ENCODE measurements at regions not wholly inside any gene's neighbourhood (a gene's known extent, or its start where the extent isn't known, plus 50 kb on each side); places are given as distances from the start of the nearest gene placed in this dataset.

DNA sequence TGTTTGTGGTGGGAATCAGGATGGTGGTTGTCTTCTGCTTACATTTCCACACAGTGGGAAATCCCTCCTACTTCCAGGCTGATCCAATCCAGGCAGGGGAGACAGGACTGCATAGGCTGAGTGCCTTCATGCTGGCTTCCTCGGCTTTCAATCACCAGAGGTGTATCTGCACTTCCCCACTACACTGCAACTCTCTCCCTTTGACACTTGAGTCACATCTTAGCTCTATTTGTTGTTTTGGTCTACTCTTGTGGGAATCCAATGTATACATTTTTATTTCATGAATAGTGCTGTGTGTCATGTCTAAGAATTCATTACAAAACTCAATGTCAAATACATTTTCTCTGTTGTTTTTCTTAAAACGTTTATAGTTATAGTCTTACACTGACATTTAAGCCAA, 735.6 kb downstream of the XPNPEP1 start:
- ChIA-PET POLR2A (ENCODE audit: unreplicated experiment) (no interaction called here), CTCF (no interaction called here)
- no peak overlapping the region for H2AFZ ChIP-seq
- no peak overlapping the region for H3K4me2 ChIP-seq
- TF ChIP-seq, protein P1, sequence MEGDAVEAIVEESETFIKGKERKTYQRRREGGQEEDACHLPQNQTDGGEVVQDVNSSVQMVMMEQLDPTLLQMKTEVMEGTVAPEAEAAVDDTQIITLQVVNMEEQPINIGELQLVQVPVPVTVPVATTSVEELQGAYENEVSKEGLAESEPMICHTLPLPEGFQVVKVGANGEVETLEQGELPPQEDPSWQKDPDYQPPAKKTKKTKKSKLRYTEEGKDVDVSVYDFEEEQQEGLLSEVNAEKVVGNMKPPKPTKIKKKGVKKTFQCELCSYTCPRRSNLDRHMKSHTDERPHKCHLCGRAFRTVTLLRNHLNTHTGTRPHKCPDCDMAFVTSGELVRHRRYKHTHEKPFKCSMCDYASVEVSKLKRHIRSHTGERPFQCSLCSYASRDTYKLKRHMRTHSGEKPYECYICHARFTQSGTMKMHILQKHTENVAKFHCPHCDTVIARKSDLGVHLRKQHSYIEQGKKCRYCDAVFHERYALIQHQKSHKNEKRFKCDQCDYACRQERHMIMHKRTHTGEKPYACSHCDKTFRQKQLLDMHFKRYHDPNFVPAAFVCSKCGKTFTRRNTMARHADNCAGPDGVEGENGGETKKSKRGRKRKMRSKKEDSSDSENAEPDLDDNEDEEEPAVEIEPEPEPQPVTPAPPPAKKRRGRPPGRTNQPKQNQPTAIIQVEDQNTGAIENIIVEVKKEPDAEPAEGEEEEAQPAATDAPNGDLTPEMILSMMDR (conservative IDR thresholded peaks at IDR 0.05): no peak
- no peak for TF ChIP-seq EZH2 (IDR thresholded peaks at IDR 0.05; ENCODE audit: low read depth)
- H3K79me2 ChIP-seq (ENCODE audit: low read depth): no peaks in the 10 kb centered on the region
- no peaks in the 10 kb centered on the region for H3F3A ChIP-seq (ENCODE audit: insufficient read depth, low read depth)
- H3K27me3 ChIP-seq (ENCODE audit: insufficient read depth, low read depth): no peaks in the 10 kb centered on the region
- H3K27ac ChIP-seq: no peak overlapping the region
- no peak for DNase-seq
- H3K4me3 ChIP-seq: no peak overlapping the region
- H3K9me2 ChIP-seq (ENCODE audit: insufficient read depth): no peaks in the 10 kb centered on the region
- H3K36me3 ChIP-seq (ENCODE audit: low read depth): no peaks in the 10 kb centered on the region
- intact Hi-C loops (cut with micrococcal nuclease; ENCODE audit: unreplicated experiment): no loop called here
- no TSS peak for BruUV-seq (replicated peaks)
- H3K9me3 ChIP-seq (ENCODE audit: insufficient read depth, low read depth): no peaks in the 10 kb centered on the region
- no peaks in the 10 kb centered on the region for H3K4me1 ChIP-seq (replicated peaks; ENCODE audit: insufficient read depth)
- no peaks in the 10 kb centered on the region for H4K20me1 ChIP-seq (ENCODE audit: insufficient read depth)

DNA sequence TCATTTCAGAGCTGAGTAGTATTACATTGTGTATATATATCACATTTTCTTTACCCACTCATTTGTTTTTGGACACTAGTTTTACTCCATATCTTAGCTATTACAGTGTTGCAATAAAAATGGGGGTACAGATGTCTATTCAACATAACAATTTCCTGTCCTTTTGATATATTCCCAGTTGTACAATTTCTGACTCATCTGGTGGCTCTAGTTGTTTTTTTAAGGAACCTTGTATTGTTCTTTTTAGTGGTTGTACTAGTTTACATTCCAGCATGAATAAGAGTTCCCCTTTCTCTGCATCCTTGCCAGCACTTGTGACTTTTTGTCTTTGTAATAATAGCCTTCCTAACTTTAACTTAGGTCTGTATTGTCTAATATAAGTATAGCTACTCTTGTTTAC, 739.9 kb downstream of the XPNPEP1 start:
- ChIA-PET POLR2A (ENCODE audit: unreplicated experiment) (no interaction called here), CTCF (no interaction called here)
- no peak for DNase-seq
- Histone ChIP-seq H3K27ac (no peak overlapping the region), H4K20me1 (ENCODE audit: insufficient read depth) (no peaks in the 10 kb centered on the region), H3K4me3 (no peak overlapping the region), H3K36me3 (ENCODE audit: low read depth) (no peaks in the 10 kb centered on the region), H3K79me2 (ENCODE audit: low read depth) (no peaks in the 10 kb centered on the region), H3K4me1 (replicated peaks; ENCODE audit: insufficient read depth) (no peaks in the 10 kb centered on the region), H3K4me2 (no peak overlapping the region), H3K27me3 (ENCODE audit: insufficient read depth, low read depth) (no peaks in the 10 kb centered on the region), H3K9me3 (ENCODE audit: insufficient read depth, low read depth) (no peaks in the 10 kb centered on the region), H3F3A (ENCODE audit: insufficient read depth, low read depth) (no peaks in the 10 kb centered on the region), H2AFZ (no peak overlapping the region), H3K9me2 (ENCODE audit: insufficient read depth) (no peaks in the 10 kb centered on the region)
- no peak for TF ChIP-seq EZH2 (IDR thresholded peaks at IDR 0.05; ENCODE audit: low read depth)
- TF ChIP-seq, protein P1 (conservative IDR thresholded peaks at IDR 0.05): no peak
- intact Hi-C loops (cut with micrococcal nuclease; ENCODE audit: unreplicated experiment): no loop called here
- no TSS peak for BruUV-seq (replicated peaks)

DNA sequence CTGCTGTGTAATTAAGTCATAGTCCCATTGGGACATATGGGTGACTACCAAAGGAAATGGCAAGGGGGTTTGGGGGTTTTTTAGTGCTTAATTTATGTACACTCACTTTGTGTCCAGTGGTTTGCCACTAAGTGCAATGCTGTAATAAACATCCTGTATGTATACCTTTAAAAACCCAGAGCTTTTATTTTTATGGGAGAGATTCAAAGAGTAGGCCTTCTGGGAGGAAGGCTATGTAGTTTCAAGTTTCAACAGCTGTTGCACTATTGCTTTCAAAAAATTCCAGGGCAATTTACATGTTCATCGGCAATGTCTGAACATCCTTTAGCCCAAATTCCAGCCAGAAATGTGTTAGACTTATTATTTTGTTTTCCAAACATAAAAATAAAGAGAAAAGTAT, 744.7 kb downstream of the XPNPEP1 start:
- no peak overlapping the region for H3K4me3 ChIP-seq
- no peak overlapping the region for H2AFZ ChIP-seq
- no peak for TF ChIP-seq EZH2 (IDR thresholded peaks at IDR 0.05; ENCODE audit: low read depth)
- TF ChIP-seq, protein P1 (conservative IDR thresholded peaks at IDR 0.05): no peak
- H3K4me2 ChIP-seq: no peak overlapping the region
- no TSS peak for BruUV-seq (replicated peaks)
- H3K9me3 ChIP-seq (ENCODE audit: insufficient read depth, low read depth): no peaks in the 10 kb centered on the region
- intact Hi-C loops (cut with micrococcal nuclease; ENCODE audit: unreplicated experiment): no loop called here
- no peaks in the 10 kb centered on the region for H3K79me2 ChIP-seq (ENCODE audit: low read depth)
- no peaks in the 10 kb centered on the region for H3K27me3 ChIP-seq (ENCODE audit: insufficient read depth, low read depth)
- no peak for DNase-seq
- ChIA-PET POLR2A (ENCODE audit: unreplicated experiment) (no interaction called here), CTCF (no interaction called here)
- no peaks in the 10 kb centered on the region for H3K36me3 ChIP-seq (ENCODE audit: low read depth)
- H3K27ac ChIP-seq: no peak overlapping the region
- H3K4me1 ChIP-seq (replicated peaks; ENCODE audit: insufficient read depth): no peaks in the 10 kb centered on the region
- no peaks in the 10 kb centered on the region for H3F3A ChIP-seq (ENCODE audit: insufficient read depth, low read depth)
- H3K9me2 ChIP-seq (ENCODE audit: insufficient read depth): no peaks in the 10 kb centered on the region
- no peaks in the 10 kb centered on the region for H4K20me1 ChIP-seq (ENCODE audit: insufficient read depth)

Data from PC-9 (cell line).